T-cell (primary cell): ENCODE measurements at regions not wholly inside any gene's neighbourhood (a gene's known extent, or its start where the extent isn't known, plus 50 kb on each side); places are given as distances from the start of the nearest gene placed in this dataset.
A peak's percentile ranks its signal among the peaks of the same experiment; 100 is the strongest.

Experiments
- ATAC-seq, 4 experiments: fragments of 200-7000 bp in 3 of 4; fragments of 150-1000 bp in 1 of 4; cut with Tn5 transposase; replicated peaks in 1 of 4; 1 replicate in 3 of 4; 2 replicates in 1 of 4; pipeline ENCODE4 v1.10.0; 2021; ENCODE audit warnings: moderate library complexity in 3 of 4, mild to moderate bottlenecking in 2 of 4, moderate number of reproducible peaks in 1 of 4
- CTCF ChIA-PET, 2 donors: fragments of 300-600 bp; sonication (Branson Sonifier 250); formaldehyde crosslinking; loops; one replicate each; lab custom pipeline; 2022; ENCODE audit warnings: antibody characterized with exemption in 2 of 2; lab: Charles Lee
- POLR2A ChIA-PET, 2 donors: fragments of 300-600 bp; sonication (Branson Sonifier 250); formaldehyde crosslinking; loops; one replicate each; lab custom pipeline; 2022; ENCODE audit warnings: antibody characterized with exemption in 2 of 2; lab: Charles Lee
- DNase-seq, 35 experiments: peaks; one replicate each; pipeline versions ENCODE4 v3.0.0 to v3.0.0-alpha.2; 2013 to 2023
- H3K27ac ChIP-seq: one replicate; pipeline ENCODE4 v1.5.1; 2013; ENCODE audit warnings: low read length
- H3K27me3 ChIP-seq, 2 experiments: replicated peaks in 1 of 2; 1 replicate in 1 of 2; 2 replicates in 1 of 2; pipeline versions ENCODE4 v1.6.1 to v1.7.0; 2013; ENCODE audit warnings: low read length in 1 of 2, mixed read lengths in 1 of 2; ENCODE audit not compliant: control insufficient read depth in 2 of 2, insufficient read depth in 2 of 2; ENCODE audit errors: extremely low read depth in 1 of 2
- H3K36me3 ChIP-seq, 2 donors: 1 replicate in 1 of 2; 2 replicates in 1 of 2; pipeline versions ENCODE4 v1.6.1 to v1.7.0; 2013; ENCODE audit warnings: low read length in 1 of 2; ENCODE audit not compliant: control insufficient read depth in 2 of 2, insufficient read depth in 1 of 2; ENCODE audit errors: extremely low read depth in 1 of 2
- H3K4me1 ChIP-seq, 2 experiments: 1 replicate in 1 of 2; 2 replicates in 1 of 2; pipeline versions ENCODE4 v1.6.1 to v1.7.0; 2013; ENCODE audit warnings: low read length in 2 of 2, mixed read lengths in 1 of 2; ENCODE audit not compliant: insufficient read depth in 2 of 2, control insufficient read depth in 1 of 2; ENCODE audit errors: extremely low read depth in 1 of 2
- H3K4me3 ChIP-seq, 2 donors: 1 replicate in 1 of 2; 2 replicates in 1 of 2; pipeline versions ENCODE4 v1.5.1 to v1.7.0; 2013; ENCODE audit warnings: mild to moderate bottlenecking in 2 of 2, low read length in 1 of 2, moderate library complexity in 1 of 2; ENCODE audit not compliant: control insufficient read depth in 1 of 2; ENCODE audit errors: extremely low read depth in 1 of 2
- H3K9me3 ChIP-seq: 2 replicates; pipeline ENCODE4 v1.7.0; 2013
- H3K27ac Mint-ChIP-seq, 2 donors: one replicate each; pipeline ENCODE4 v1.8.0; 2020 to 2021; ENCODE audit warnings: mild to moderate bottlenecking in 2 of 2, mixed read lengths in 2 of 2
- H3K27me3 Mint-ChIP-seq, 2 donors: one replicate each; pipeline ENCODE4 v1.8.0; 2021 to 2022; ENCODE audit warnings: mixed read lengths in 2 of 2
- H3K36me3 Mint-ChIP-seq: one replicate; pipeline ENCODE4 v1.8.0; 2021; ENCODE audit warnings: mixed read lengths
- H3K4me1 Mint-ChIP-seq, 3 donors: one replicate each; pipeline ENCODE4 v1.8.0; 2020 to 2022; ENCODE audit warnings: mixed read lengths in 3 of 3, mild to moderate bottlenecking in 1 of 3
- H3K4me3 Mint-ChIP-seq, 3 donors: one replicate each; pipeline ENCODE4 v1.8.0; 2020 to 2022; ENCODE audit warnings: mild to moderate bottlenecking in 3 of 3, mixed read lengths in 3 of 3, moderate library complexity in 3 of 3
- H3K9me3 Mint-ChIP-seq, 3 donors: one replicate each; pipeline ENCODE4 v1.8.0; 2020 to 2022; ENCODE audit warnings: mixed read lengths in 3 of 3
- WGBS: methylation state at CpG from one replicate; pipeline ENCODE4 v1.1.5; 2013; ENCODE audit warnings: missing lambda C conversion rate; ENCODE audit not compliant: insufficient coverage; 5-methylcytosine and 5-hydroxymethylcytosine counted together

- H3K4me1 Mint-ChIP-seq, result no peaks in the 10 kb centered on the region
Observed at GRCh38 chr17:79311373-79311772, 236.7 kb downstream of the ENGASE start.

GRCh38 chr17:79306424-79307318 lies 232.0 kb downstream of the ENGASE start:
- ATAC-seq, result no peak
- 80% methylated on average over 10 of the region's 26 CpGs for WGBS
- DNase-seq, result no peak
- no peaks in the 10 kb centered on the region for H3K4me1 ChIP-seq
- H3K27me3 ChIP-seq, result peaks cover 0 to 59% of the 10 kb centered on the region in 2 experiments
- peaks cover 29 to 53% of the 10 kb centered on the region in 2 donors for H3K27me3 Mint-ChIP-seq
- no peaks in the 10 kb centered on the region for H3K9me3 Mint-ChIP-seq
- H3K4me3 Mint-ChIP-seq, result no peak overlapping the region
- H3K36me3 Mint-ChIP-seq, result no peaks in the 10 kb centered on the region
- no peak overlapping the region for H3K27ac Mint-ChIP-seq
- CTCF ChIA-PET, result no interaction called here
- no peaks in the 10 kb centered on the region for H3K36me3 ChIP-seq
- no peaks in the 10 kb centered on the region for H3K9me3 ChIP-seq
- H3K27ac ChIP-seq, result no peak overlapping the region
- H3K4me1 Mint-ChIP-seq, result no peaks in the 10 kb centered on the region
- POLR2A ChIA-PET, result no interaction called here
- H3K4me3 ChIP-seq, result no peak overlapping the region

More at GRCh38 chr17:79311373-79311772, 236.7 kb downstream of the ENGASE start:
- DNase-seq (no peak), ATAC-seq (no peak)
- peaks cover 35 to 78% of the 10 kb centered on the region in 2 donors for H3K27me3 Mint-ChIP-seq
- peak overlapping the region in 1 of 2 donors; percentile 5 for H3K27ac Mint-ChIP-seq
- 100% methylated on average over 2 of the region's 4 CpGs for WGBS
- Histone ChIP-seq H3K4me3 (no peak overlapping the region), H3K27me3 (peaks cover 3 to 68% of the 10 kb centered on the region in 2 experiments), H3K36me3 (no peaks in the 10 kb centered on the region), H3K4me1 (no peaks in the 10 kb centered on the region), H3K27ac (no peak overlapping the region), H3K9me3 (no peaks in the 10 kb centered on the region)
- H3K36me3 Mint-ChIP-seq, result no peaks in the 10 kb centered on the region
- ChIA-PET POLR2A (no interaction called here), CTCF (no interaction called here)
- H3K4me3 Mint-ChIP-seq, result no peak overlapping the region
- H3K9me3 Mint-ChIP-seq, result no peaks in the 10 kb centered on the region

GRCh38 chr17:79305768-79306423 lies 231.3 kb downstream of the ENGASE start:
- H3K4me3 Mint-ChIP-seq, result no peak overlapping the region
- CTCF ChIA-PET, result no interaction called here
- H3K36me3 Mint-ChIP-seq, result no peaks in the 10 kb centered on the region
- no peaks in the 10 kb centered on the region for H3K4me1 Mint-ChIP-seq
- no peak overlapping the region for H3K27ac ChIP-seq
- DNase-seq, result no peak
- H3K4me1 ChIP-seq, result no peaks in the 10 kb centered on the region
- no peak for ATAC-seq
- POLR2A ChIA-PET, result no interaction called here
- no peak overlapping the region for H3K27ac Mint-ChIP-seq
- no peaks in the 10 kb centered on the region for H3K36me3 ChIP-seq
- no peak overlapping the region for H3K4me3 ChIP-seq
- no peaks in the 10 kb centered on the region for H3K9me3 Mint-ChIP-seq
- H3K27me3 Mint-ChIP-seq, result peaks cover 26 to 49% of the 10 kb centered on the region in 2 donors
- 77% methylated on average over 29 of the region's 29 CpGs for WGBS
- peaks cover 0 to 60% of the 10 kb centered on the region in 2 experiments for H3K27me3 ChIP-seq
- H3K9me3 ChIP-seq, result no peaks in the 10 kb centered on the region

GRCh38 chr17:79305376-79305767 lies 230.7 kb downstream of the ENGASE start:
- no peak overlapping the region for H3K4me3 Mint-ChIP-seq
- Histone ChIP-seq H3K27me3 (peaks cover 0 to 59% of the 10 kb centered on the region in 2 experiments), H3K36me3 (no peaks in the 10 kb centered on the region), H3K4me1 (no peaks in the 10 kb centered on the region), H3K9me3 (no peaks in the 10 kb centered on the region), H3K27ac (no peak overlapping the region), H3K4me3 (no peak overlapping the region)
- WGBS, result 10% methylated on average over 4 of the region's 10 CpGs
- H3K4me1 Mint-ChIP-seq, result no peaks in the 10 kb centered on the region
- ChIA-PET CTCF (no interaction called here), POLR2A (no interaction called here)
- H3K9me3 Mint-ChIP-seq, result no peaks in the 10 kb centered on the region
- peaks cover 28 to 43% of the 10 kb centered on the region in 2 donors for H3K27me3 Mint-ChIP-seq
- no peak for ATAC-seq
- no peak overlapping the region for H3K27ac Mint-ChIP-seq
- no peaks in the 10 kb centered on the region for H3K36me3 Mint-ChIP-seq
- DNase-seq, result no peak

GRCh38 chr17:79304884-79305283 lies 230.3 kb downstream of the ENGASE start:
- peaks cover 0 to 56% of the 10 kb centered on the region in 2 experiments for H3K27me3 ChIP-seq
- H3K27ac Mint-ChIP-seq, result no peak overlapping the region
- ATAC-seq (no peak), DNase-seq (no peak)
- no peaks in the 10 kb centered on the region for H3K9me3 ChIP-seq
- 70% methylated on average over 3 of the region's 13 CpGs for WGBS
- no peaks in the 10 kb centered on the region for H3K4me1 Mint-ChIP-seq
- no peaks in the 10 kb centered on the region for H3K4me1 ChIP-seq
- H3K9me3 Mint-ChIP-seq, result no peaks in the 10 kb centered on the region
- H3K4me3 Mint-ChIP-seq, result no peak overlapping the region
- H3K27me3 Mint-ChIP-seq, result peaks cover 23 to 41% of the 10 kb centered on the region in 2 donors
- ChIA-PET CTCF (no interaction called here), POLR2A (no interaction called here)
- no peaks in the 10 kb centered on the region for H3K36me3 Mint-ChIP-seq
- H3K27ac ChIP-seq, result no peak overlapping the region
- H3K36me3 ChIP-seq, result no peaks in the 10 kb centered on the region
- H3K4me3 ChIP-seq, result no peak overlapping the region

GRCh38 chr17:79303641-79304205 lies 229.1 kb downstream of the ENGASE start:
- no peaks in the 10 kb centered on the region for H3K36me3 Mint-ChIP-seq
- Histone ChIP-seq H3K27me3 (peaks cover 0 to 51% of the 10 kb centered on the region in 2 experiments), H3K36me3 (no peaks in the 10 kb centered on the region), H3K9me3 (no peaks in the 10 kb centered on the region), H3K4me1 (no peaks in the 10 kb centered on the region), H3K4me3 (no peak overlapping the region), H3K27ac (no peak overlapping the region)
- no peaks in the 10 kb centered on the region for H3K9me3 Mint-ChIP-seq
- H3K27me3 Mint-ChIP-seq, result peaks cover 18 to 38% of the 10 kb centered on the region in 2 donors
- no peak for ATAC-seq
- WGBS, result 93% methylated on average over 3 of the region's 7 CpGs
- no peaks in the 10 kb centered on the region for H3K4me1 Mint-ChIP-seq
- ChIA-PET CTCF (no interaction called here), POLR2A (no interaction called here)
- no peak overlapping the region for H3K27ac Mint-ChIP-seq
- H3K4me3 Mint-ChIP-seq, result no peak overlapping the region
- no peak for DNase-seq
